H1 (cell line): ENCODE measurements at regions not wholly inside any gene's neighbourhood (a gene's known extent, or its start where the extent isn't known, plus 50 kb on each side); places are given as distances from the start of the nearest gene placed in this dataset.

Experiments used
- CHD2 ChIP-seq: IDR thresholded peaks from 2 replicates; pipeline ENCODE4 v1.6.1; 2012; ENCODE audit warnings: low read length, improper control_type of control experiment
- MAFK ChIP-seq: IDR thresholded peaks from 2 replicates; pipeline ENCODE4 v1.6.1; 2012; ENCODE audit warnings: low read depth, mild to moderate bottlenecking, improper control_type of control experiment, low read length
- POLR2AphosphoS5 ChIP-seq: IDR thresholded peaks from 2 replicates; pipeline ENCODE4 v1.6.1; 2011; ENCODE audit warnings: low read depth, low read length

GRCh38 chr7:118602090-118602489 is 377.6 kb downstream of the ANKRD7 start:
- no peak for TF ChIP-seq POLR2AphosphoS5
- no peak for TF ChIP-seq MAFK
- TF ChIP-seq CHD2: no peak
